Trophoblast cell (in vitro differentiated cells and primary cell): ENCODE measurements at regions not wholly inside any gene's neighbourhood (a gene's known extent, or its start where the extent isn't known, plus 50 kb on each side); places are given as distances from the start of the nearest gene placed in this dataset.

Source experiments
- DNase-seq, 2 donors: peaks; one replicate each; pipeline ENCODE4 v3.0.0-alpha.2; 2016
- H2AFZ ChIP-seq: 2 replicates; pipeline ENCODE4 v1.6.1; 2013; ENCODE audit warnings: low read length, moderate library complexity, mild to moderate bottlenecking; ENCODE audit not compliant: insufficient read depth, poor library complexity
- H2AK5ac ChIP-seq: 2 replicates; pipeline ENCODE4 v1.6.1; 2013; ENCODE audit warnings: mild to moderate bottlenecking, low read length
- H2BK120ac ChIP-seq: 2 replicates; pipeline ENCODE4 v1.6.1; 2013; ENCODE audit warnings: low read length, mild to moderate bottlenecking, moderate library complexity; ENCODE audit not compliant: insufficient read depth, poor library complexity
- H2BK12ac ChIP-seq: 2 replicates; pipeline ENCODE4 v1.6.1; 2013; ENCODE audit warnings: mild to moderate bottlenecking, low read length, moderate library complexity
- H2BK5ac ChIP-seq: 2 replicates; pipeline ENCODE4 v1.6.1; 2013; ENCODE audit warnings: low read length, low read depth, moderate library complexity, mild to moderate bottlenecking; ENCODE audit not compliant: poor library complexity
- H3K14ac ChIP-seq: 2 replicates; pipeline ENCODE4 v1.6.1; 2013; ENCODE audit warnings: mild to moderate bottlenecking, low read length
- H3K18ac ChIP-seq: 2 replicates; pipeline ENCODE4 v1.6.1; 2013; ENCODE audit warnings: mild to moderate bottlenecking, low read length
- H3K23ac ChIP-seq: 2 replicates; pipeline ENCODE4 v1.6.1; 2013; ENCODE audit warnings: low read length
- H3K27ac ChIP-seq: 2 replicates; pipeline ENCODE4 v1.5.1; 2013; ENCODE audit warnings: low read depth, mild to moderate bottlenecking, inconsistent platforms, low read length, moderate library complexity
- H3K27me3 ChIP-seq: 2 replicates; pipeline ENCODE4 v1.6.1; 2013; ENCODE audit warnings: inconsistent platforms, mild to moderate bottlenecking, low read length, moderate library complexity; ENCODE audit not compliant: insufficient read depth
- H3K36me3 ChIP-seq, 2 experiments: 1 replicate in 1 of 2; 2 replicates in 1 of 2; pipeline ENCODE4 v1.6.1; 2013; ENCODE audit warnings: low read length in 2 of 2, mild to moderate bottlenecking in 2 of 2, moderate library complexity in 1 of 2; ENCODE audit not compliant: insufficient read depth in 2 of 2, control insufficient read depth in 1 of 2
- H3K4ac ChIP-seq: 2 replicates; pipeline ENCODE4 v1.6.1; 2013; ENCODE audit warnings: low read depth, mild to moderate bottlenecking, low read length, moderate library complexity
- H3K4me1 ChIP-seq, 2 experiments: 1 replicate in 1 of 2; 2 replicates in 1 of 2; pipeline ENCODE4 v1.6.1; 2013; ENCODE audit warnings: low read length in 2 of 2, mild to moderate bottlenecking in 2 of 2, moderate library complexity in 1 of 2; ENCODE audit not compliant: insufficient read depth in 2 of 2, control insufficient read depth in 1 of 2
- H3K4me2 ChIP-seq: 2 replicates; pipeline ENCODE4 v1.6.1; 2013; ENCODE audit warnings: inconsistent platforms, mild to moderate bottlenecking, low read length, moderate library complexity
- H3K4me3 ChIP-seq: 2 replicates; pipeline ENCODE4 v1.5.1; 2013; ENCODE audit warnings: mild to moderate bottlenecking, low read depth, low read length, inconsistent platforms
- H3K79me1 ChIP-seq: one replicate; pipeline ENCODE4 v1.6.1; 2013; ENCODE audit warnings: low read length
- H3K79me2 ChIP-seq: 2 replicates; pipeline ENCODE4 v1.6.1; 2013; ENCODE audit warnings: low read length, mild to moderate bottlenecking; ENCODE audit not compliant: control insufficient read depth, insufficient read depth, poor library complexity
- H3K9ac ChIP-seq: 2 replicates; pipeline ENCODE4 v1.6.1; 2013; ENCODE audit warnings: mild to moderate bottlenecking, low read length
- H3K9me3 ChIP-seq: 2 replicates; pipeline ENCODE4 v1.6.1; 2013; ENCODE audit warnings: low read depth, mild to moderate bottlenecking, control low read depth, inconsistent platforms, low read length; ENCODE audit not compliant: insufficient read depth
- H4K12ac ChIP-seq: 2 replicates; pipeline ENCODE4 v1.6.1; 2013; ENCODE audit warnings: low read depth, mild to moderate bottlenecking, low read length, moderate library complexity
- H4K8ac ChIP-seq: 2 replicates; pipeline ENCODE4 v1.6.1; 2013; ENCODE audit warnings: low read depth, mild to moderate bottlenecking, low read length, moderate library complexity
- H4K91ac ChIP-seq: one replicate; pipeline ENCODE4 v1.6.1; 2013; ENCODE audit warnings: low read depth, mild to moderate bottlenecking, low read length, moderate library complexity
- WGBS: extraction: QIAGEN DNeasy Blood & Tissue Kit; methylation state at CpG from one replicate; pipeline ENCODE4 v1.1.7; 2013; ENCODE audit warnings: missing lambda C conversion rate; ENCODE audit not compliant: insufficient read length, insufficient coverage; ENCODE audit errors: extremely low coverage; 5-methylcytosine and 5-hydroxymethylcytosine counted together

- Histone ChIP-seq H4K12ac (no peak overlapping the region), H3K79me1 (no peaks in the 10 kb centered on the region), H2BK12ac (no peak overlapping the region), H4K91ac (no peak overlapping the region), H3K27me3 (no peaks in the 10 kb centered on the region), H3K4ac (no peak overlapping the region), H3K14ac (no peak overlapping the region), H3K9ac (no peak overlapping the region), H2BK5ac (no peak overlapping the region), H4K8ac (no peak overlapping the region), H3K9me3 (no peaks in the 10 kb centered on the region), H2AK5ac (no peak overlapping the region), H3K27ac (no peak overlapping the region), H3K4me3 (no peak overlapping the region), H3K79me2 (no peaks in the 10 kb centered on the region), H3K36me3 (no peaks in the 10 kb centered on the region), H3K23ac (no peak overlapping the region), H3K4me1 (no peaks in the 10 kb centered on the region), H2AFZ (no peak overlapping the region), H3K18ac (no peak overlapping the region), H3K4me2 (no peak overlapping the region), H2BK120ac (no peak overlapping the region)
- no peak for DNase-seq
- no CpG with 5 or more reads among the region's 4 CpGs for WGBS
Observed at GRCh38 chr2:35803126-35803525, 552.5 kb upstream of the CRIM1 start.

GRCh38 chr2:35794796-35795450 lies 560.7 kb upstream of the CRIM1 start:
- Histone ChIP-seq H3K4me1 (no peaks in the 10 kb centered on the region), H4K8ac (no peak overlapping the region), H3K4ac (no peak overlapping the region), H3K9ac (no peak overlapping the region), H2BK120ac (no peak overlapping the region), H2BK5ac (no peak overlapping the region), H3K79me1 (no peaks in the 10 kb centered on the region), H2AK5ac (no peak overlapping the region), H3K23ac (no peak overlapping the region), H2BK12ac (no peak overlapping the region), H3K4me2 (no peak overlapping the region), H3K27ac (no peak overlapping the region), H2AFZ (no peak overlapping the region), H4K12ac (no peak overlapping the region), H3K18ac (no peak overlapping the region), H3K36me3 (no peaks in the 10 kb centered on the region), H4K91ac (no peak overlapping the region), H3K14ac (no peak overlapping the region), H3K4me3 (no peak overlapping the region), H3K27me3 (no peaks in the 10 kb centered on the region), H3K79me2 (no peaks in the 10 kb centered on the region), H3K9me3 (peaks cover under 1% of the 10 kb centered on the region)
- DNase-seq: no peak
- WGBS: no CpG with 5 or more reads among the region's 6 CpGs

- Histone ChIP-seq H3K4me2 (no peak overlapping the region), H3K4me1 (no peaks in the 10 kb centered on the region), H2AK5ac (no peak overlapping the region), H2BK120ac (no peak overlapping the region), H3K79me1 (no peaks in the 10 kb centered on the region), H3K14ac (no peak overlapping the region), H3K4ac (no peak overlapping the region), H3K9ac (no peak overlapping the region), H3K27ac (no peak overlapping the region), H3K18ac (no peak overlapping the region), H3K9me3 (peaks cover 17% of the 10 kb centered on the region), H2BK5ac (no peak overlapping the region), H4K91ac (no peak overlapping the region), H3K27me3 (no peaks in the 10 kb centered on the region), H4K8ac (no peak overlapping the region), H3K23ac (no peak overlapping the region), H4K12ac (no peak overlapping the region), H3K36me3 (no peaks in the 10 kb centered on the region), H3K4me3 (no peak overlapping the region), H2AFZ (no peak overlapping the region), H2BK12ac (no peak overlapping the region), H3K79me2 (no peaks in the 10 kb centered on the region)
- WGBS: no CpG with 5 or more reads among the region's 5 CpGs
- no peak for DNase-seq
Observed at GRCh38 chr2:35790292-35790691, 565.3 kb upstream of the CRIM1 start.

GRCh38 chr2:35788543-35788942 lies 567.0 kb upstream of the CRIM1 start:
- WGBS: no CpG with 5 or more reads among the region's 10 CpGs
- Histone ChIP-seq H3K9me3 (peaks cover 17% of the 10 kb centered on the region), H3K27me3 (no peaks in the 10 kb centered on the region), H3K18ac (no peak overlapping the region), H3K23ac (no peak overlapping the region), H3K27ac (no peak overlapping the region), H3K4me1 (no peaks in the 10 kb centered on the region), H3K14ac (no peak overlapping the region), H3K4me2 (no peak overlapping the region), H2BK5ac (no peak overlapping the region), H4K91ac (no peak overlapping the region), H2BK120ac (no peak overlapping the region), H2AK5ac (no peak overlapping the region), H3K79me2 (no peaks in the 10 kb centered on the region), H3K4me3 (no peak overlapping the region), H2AFZ (no peak overlapping the region), H3K9ac (no peak overlapping the region), H3K4ac (no peak overlapping the region), H3K36me3 (no peaks in the 10 kb centered on the region), H4K12ac (no peak overlapping the region), H3K79me1 (no peaks in the 10 kb centered on the region), H2BK12ac (no peak overlapping the region), H4K8ac (no peak overlapping the region)
- DNase-seq: no peak
